HEK293 (cell line): ENCODE measurements at regions not wholly inside any gene's neighbourhood (a gene's known extent, or its start where the extent isn't known, plus 50 kb on each side); places are given as distances from the start of the nearest gene placed in this dataset.

ENCODE experiments used
- GLI2 ChIP-seq: fragments of 450-650 bp; formaldehyde crosslinking; IDR thresholded peaks from 2 replicates; pipeline ENCODE4; 2017; ENCODE audit warnings: missing biosample characterization, missing genetic modification characterization, low read depth, borderline replicate concordance
- GLIS2 ChIP-seq: fragments of 450-650 bp; formaldehyde crosslinking; IDR thresholded peaks from 2 replicates; pipeline ENCODE4 v1.5.1; 2016; ENCODE audit warnings: missing biosample characterization, missing genetic modification characterization
- IKZF3 ChIP-seq: fragments of 450-650 bp; IDR thresholded peaks from 2 replicates; pipeline ENCODE4 v1.5.0; 2018; ENCODE audit warnings: missing biosample characterization, mild to moderate bottlenecking, missing genetic modification characterization, moderate library complexity
- KLF10 ChIP-seq: fragments of 450-650 bp; IDR thresholded peaks from 2 replicates; pipeline ENCODE4 v1.5.1; 2018; ENCODE audit warnings: missing biosample characterization, mild to moderate bottlenecking, missing genetic modification characterization
- MZF1 ChIP-seq: fragments of 450-650 bp; formaldehyde crosslinking; IDR thresholded peaks from 2 replicates; pipeline ENCODE4 v1.5.1; 2017; ENCODE audit warnings: missing biosample characterization, missing genetic modification characterization, borderline replicate concordance
- REST ChIP-seq: fragments of 450-650 bp; formaldehyde crosslinking; IDR thresholded peaks from 2 replicates; pipeline ENCODE4 v1.5.1; 2016; ENCODE audit warnings: missing biosample characterization, missing genetic modification characterization
- TRIM28 ChIP-seq: IDR thresholded peaks from 2 replicates; pipeline ENCODE4 v1.6.1; 2011; ENCODE audit warnings: low read length, control low read depth, borderline replicate concordance
- WT1 ChIP-seq: fragments of 450-650 bp; formaldehyde crosslinking; IDR thresholded peaks from 2 replicates; pipeline ENCODE4 v1.5.1; 2016; ENCODE audit warnings: missing biosample characterization, missing genetic modification characterization
- ZBTB17 ChIP-seq: fragments of 450-650 bp; formaldehyde crosslinking; IDR thresholded peaks from 2 replicates; pipeline ENCODE4 v1.5.1; 2016; ENCODE audit warnings: missing biosample characterization, missing genetic modification characterization
- ZBTB8A ChIP-seq: fragments of 450-650 bp; formaldehyde crosslinking; IDR thresholded peaks from 2 replicates; pipeline ENCODE4 v1.5.1; 2016; ENCODE audit warnings: missing biosample characterization, missing genetic modification characterization
- ZFP3 ChIP-seq: fragments of 450-650 bp; formaldehyde crosslinking; IDR thresholded peaks from 2 replicates; pipeline ENCODE4 v1.5.1; 2016; ENCODE audit warnings: low read depth, missing biosample characterization, missing genetic modification characterization
- ZIC2 ChIP-seq: fragments of 450-650 bp; formaldehyde crosslinking; IDR thresholded peaks from 2 replicates; pipeline ENCODE4 v1.5.1; 2016; ENCODE audit warnings: missing biosample characterization, missing genetic modification characterization
- ZNF18 ChIP-seq: fragments of 450-650 bp; formaldehyde crosslinking; IDR thresholded peaks from 2 replicates; pipeline ENCODE4 v1.5.1; 2016; ENCODE audit warnings: missing biosample characterization, missing genetic modification characterization
- ZNF292 ChIP-seq: fragments of 450-650 bp; formaldehyde crosslinking; IDR thresholded peaks from 2 replicates; pipeline ENCODE4 v1.5.1; 2016; ENCODE audit warnings: low read depth, missing biosample characterization, missing genetic modification characterization, borderline replicate concordance
- ZNF335 ChIP-seq: fragments of 450-650 bp; formaldehyde crosslinking; conservative IDR thresholded peaks from 2 replicates; pipeline ENCODE4 v1.5.1; 2016; ENCODE audit warnings: missing biosample characterization, missing genetic modification characterization
- ZNF37A ChIP-seq: fragments of 450-650 bp; IDR thresholded peaks from 2 replicates; pipeline ENCODE4 v1.5.1; 2018; ENCODE audit warnings: missing biosample characterization, missing genetic modification characterization
- ZNF433 ChIP-seq: fragments of 450-650 bp; formaldehyde crosslinking; IDR thresholded peaks from 2 replicates; pipeline ENCODE4 v1.5.1; 2016; ENCODE audit warnings: missing biosample characterization, missing genetic modification characterization, low read depth
- ZNF580 ChIP-seq: fragments of 450-650 bp; formaldehyde crosslinking; IDR thresholded peaks from 2 replicates; pipeline ENCODE4 v1.5.1; 2016; ENCODE audit warnings: missing biosample characterization, missing genetic modification characterization
- ZNF791 ChIP-seq: fragments of 450-650 bp; formaldehyde crosslinking; IDR thresholded peaks from 2 replicates; pipeline ENCODE4 v1.5.1; 2016; ENCODE audit warnings: missing biosample characterization, missing genetic modification characterization
- ZNF843 ChIP-seq: fragments of 450-650 bp; formaldehyde crosslinking; IDR thresholded peaks from 2 replicates; pipeline ENCODE4 v1.5.1; 2016; ENCODE audit warnings: missing biosample characterization, missing genetic modification characterization
- ZSCAN30 ChIP-seq: fragments of 450-650 bp; IDR thresholded peaks from 2 replicates; pipeline ENCODE4 v1.5.1; 2018; ENCODE audit warnings: missing biosample characterization, mild to moderate bottlenecking, missing genetic modification characterization, moderate library complexity
- ZXDB ChIP-seq: fragments of 450-650 bp; formaldehyde crosslinking; IDR thresholded peaks from 2 replicates; pipeline ENCODE4 v1.5.1; 2016; ENCODE audit warnings: missing biosample characterization, missing genetic modification characterization
- TF ChIP-seq, protein P1 (sequence below): fragments of 450-650 bp; formaldehyde crosslinking; IDR thresholded peaks from 2 replicates; pipeline ENCODE4 v1.5.1; 2016; ENCODE audit warnings: missing biosample characterization, missing genetic modification characterization
- TF ChIP-seq, protein P2 (sequence below): fragments of 450-650 bp; formaldehyde crosslinking; IDR thresholded peaks from 2 replicates; pipeline ENCODE4 v1.5.1; 2016; ENCODE audit warnings: missing biosample characterization, missing genetic modification characterization
- TF ChIP-seq, protein P3 (sequence below): fragments of 450-650 bp; formaldehyde crosslinking; IDR thresholded peaks from 2 replicates; pipeline ENCODE4 v1.5.1; 2016; ENCODE audit warnings: missing biosample characterization, missing genetic modification characterization
- TF ChIP-seq, protein P4 (sequence below): fragments of 450-650 bp; formaldehyde crosslinking; IDR thresholded peaks from 2 replicates; pipeline ENCODE4 v1.5.1; 2017; ENCODE audit warnings: missing biosample characterization, missing genetic modification characterization

DNA sequence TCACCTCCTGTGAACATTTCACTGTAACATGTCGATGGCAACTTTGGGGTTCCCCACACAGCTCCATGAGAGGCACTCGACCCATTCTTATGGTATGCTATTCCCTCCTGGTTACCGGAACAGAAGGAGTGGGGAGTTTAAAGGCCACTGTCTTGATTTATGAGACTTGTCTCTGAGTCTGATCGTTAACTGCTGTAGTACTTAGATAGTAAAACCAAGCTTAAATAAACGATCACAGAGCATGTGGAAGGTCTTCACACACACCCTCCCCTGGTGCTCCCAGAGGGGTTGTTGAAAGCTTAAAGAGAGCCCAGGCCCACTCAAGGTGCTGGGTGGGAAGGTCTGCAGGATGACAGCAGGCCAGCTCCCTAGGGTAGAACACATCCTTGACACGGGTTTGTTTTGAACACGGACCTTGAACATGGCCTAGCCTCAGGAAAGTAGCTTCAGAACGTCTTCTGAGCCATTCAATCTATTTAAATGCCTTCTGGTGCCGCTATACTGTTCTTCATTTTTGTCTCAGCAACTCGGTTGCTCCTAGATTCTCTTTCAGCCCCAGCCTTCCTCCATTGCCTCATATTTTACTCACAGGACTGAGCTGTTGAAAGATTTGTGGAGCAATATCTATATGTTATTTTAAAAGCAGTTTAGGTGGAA is 335.3 kb downstream of the FGFR2 start (continued):
- TF ChIP-seq, protein P1, sequence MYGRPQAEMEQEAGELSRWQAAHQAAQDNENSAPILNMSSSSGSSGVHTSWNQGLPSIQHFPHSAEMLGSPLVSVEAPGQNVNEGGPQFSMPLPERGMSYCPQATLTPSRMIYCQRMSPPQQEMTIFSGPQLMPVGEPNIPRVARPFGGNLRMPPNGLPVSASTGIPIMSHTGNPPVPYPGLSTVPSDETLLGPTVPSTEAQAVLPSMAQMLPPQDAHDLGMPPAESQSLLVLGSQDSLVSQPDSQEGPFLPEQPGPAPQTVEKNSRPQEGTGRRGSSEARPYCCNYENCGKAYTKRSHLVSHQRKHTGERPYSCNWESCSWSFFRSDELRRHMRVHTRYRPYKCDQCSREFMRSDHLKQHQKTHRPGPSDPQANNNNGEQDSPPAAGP (tag by site-specific recombination) = peak; percentile 39; the same call in 1 of the 2 replicates
- peak; percentile 86 for TF ChIP-seq WT1 (tag by site-specific recombination)
- TF ChIP-seq, protein P2, sequence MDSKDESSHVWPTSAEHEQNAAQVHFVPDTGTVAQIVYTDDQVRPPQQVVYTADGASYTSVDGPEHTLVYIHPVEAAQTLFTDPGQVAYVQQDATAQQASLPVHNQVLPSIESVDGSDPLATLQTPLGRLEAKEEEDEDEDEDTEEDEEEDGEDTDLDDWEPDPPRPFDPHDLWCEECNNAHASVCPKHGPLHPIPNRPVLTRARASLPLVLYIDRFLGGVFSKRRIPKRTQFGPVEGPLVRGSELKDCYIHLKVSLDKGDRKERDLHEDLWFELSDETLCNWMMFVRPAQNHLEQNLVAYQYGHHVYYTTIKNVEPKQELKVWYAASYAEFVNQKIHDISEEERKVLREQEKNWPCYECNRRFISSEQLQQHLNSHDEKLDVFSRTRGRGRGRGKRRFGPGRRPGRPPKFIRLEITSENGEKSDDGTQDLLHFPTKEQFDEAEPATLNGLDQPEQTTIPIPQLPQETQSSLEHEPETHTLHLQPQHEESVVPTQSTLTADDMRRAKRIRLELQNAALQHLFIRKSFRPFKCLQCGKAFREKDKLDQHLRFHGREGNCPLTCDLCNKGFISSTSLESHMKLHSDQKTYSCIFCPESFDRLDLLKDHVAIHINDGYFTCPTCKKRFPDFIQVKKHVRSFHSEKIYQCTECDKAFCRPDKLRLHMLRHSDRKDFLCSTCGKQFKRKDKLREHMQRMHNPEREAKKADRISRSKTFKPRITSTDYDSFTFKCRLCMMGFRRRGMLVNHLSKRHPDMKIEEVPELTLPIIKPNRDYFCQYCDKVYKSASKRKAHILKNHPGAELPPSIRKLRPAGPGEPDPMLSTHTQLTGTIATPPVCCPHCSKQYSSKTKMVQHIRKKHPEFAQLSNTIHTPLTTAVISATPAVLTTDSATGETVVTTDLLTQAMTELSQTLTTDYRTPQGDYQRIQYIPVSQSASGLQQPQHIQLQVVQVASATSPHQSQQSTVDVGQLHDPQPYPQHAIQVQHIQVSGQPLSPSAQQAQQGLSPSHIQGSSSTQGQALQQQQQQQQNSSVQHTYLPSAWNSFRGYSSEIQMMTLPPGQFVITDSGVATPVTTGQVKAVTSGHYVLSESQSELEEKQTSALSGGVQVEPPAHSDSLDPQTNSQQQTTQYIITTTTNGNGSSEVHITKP (tag by site-specific recombination) = no peak
- no peak for TF ChIP-seq ZNF433 (tag by site-specific recombination)
- TF ChIP-seq GLIS2 (tag by site-specific recombination) = peak; percentile 15; the same call in 1 of the 2 replicates
- TF ChIP-seq, protein P3, sequence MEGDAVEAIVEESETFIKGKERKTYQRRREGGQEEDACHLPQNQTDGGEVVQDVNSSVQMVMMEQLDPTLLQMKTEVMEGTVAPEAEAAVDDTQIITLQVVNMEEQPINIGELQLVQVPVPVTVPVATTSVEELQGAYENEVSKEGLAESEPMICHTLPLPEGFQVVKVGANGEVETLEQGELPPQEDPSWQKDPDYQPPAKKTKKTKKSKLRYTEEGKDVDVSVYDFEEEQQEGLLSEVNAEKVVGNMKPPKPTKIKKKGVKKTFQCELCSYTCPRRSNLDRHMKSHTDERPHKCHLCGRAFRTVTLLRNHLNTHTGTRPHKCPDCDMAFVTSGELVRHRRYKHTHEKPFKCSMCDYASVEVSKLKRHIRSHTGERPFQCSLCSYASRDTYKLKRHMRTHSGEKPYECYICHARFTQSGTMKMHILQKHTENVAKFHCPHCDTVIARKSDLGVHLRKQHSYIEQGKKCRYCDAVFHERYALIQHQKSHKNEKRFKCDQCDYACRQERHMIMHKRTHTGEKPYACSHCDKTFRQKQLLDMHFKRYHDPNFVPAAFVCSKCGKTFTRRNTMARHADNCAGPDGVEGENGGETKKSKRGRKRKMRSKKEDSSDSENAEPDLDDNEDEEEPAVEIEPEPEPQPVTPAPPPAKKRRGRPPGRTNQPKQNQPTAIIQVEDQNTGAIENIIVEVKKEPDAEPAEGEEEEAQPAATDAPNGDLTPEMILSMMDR (tag by site-specific recombination) = no peak
- TF ChIP-seq ZNF18 (tag by site-specific recombination) = peak; percentile 94
- 0 out of 2 replicates have a peak, but pooled peaks have one; percentile 17 for TF ChIP-seq ZBTB8A (tag by site-specific recombination)
- TF ChIP-seq MZF1 (tag by site-specific recombination) = peak; percentile 90
- peak; percentile 77; the same call in 1 of the 2 replicates for TF ChIP-seq TRIM28
- peak; percentile 40; the same call in 1 of the 2 replicates for TF ChIP-seq IKZF3 (tag by site-specific recombination)
- no peak for TF ChIP-seq ZFP3
- TF ChIP-seq ZNF791 (tag by site-specific recombination) = no peak
- TF ChIP-seq, protein P4, sequence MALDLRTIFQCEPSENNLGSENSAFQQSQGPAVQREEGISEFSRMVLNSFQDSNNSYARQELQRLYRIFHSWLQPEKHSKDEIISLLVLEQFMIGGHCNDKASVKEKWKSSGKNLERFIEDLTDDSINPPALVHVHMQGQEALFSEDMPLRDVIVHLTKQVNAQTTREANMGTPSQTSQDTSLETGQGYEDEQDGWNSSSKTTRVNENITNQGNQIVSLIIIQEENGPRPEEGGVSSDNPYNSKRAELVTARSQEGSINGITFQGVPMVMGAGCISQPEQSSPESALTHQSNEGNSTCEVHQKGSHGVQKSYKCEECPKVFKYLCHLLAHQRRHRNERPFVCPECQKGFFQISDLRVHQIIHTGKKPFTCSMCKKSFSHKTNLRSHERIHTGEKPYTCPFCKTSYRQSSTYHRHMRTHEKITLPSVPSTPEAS (tag by site-specific recombination) = no peak
- no peak for TF ChIP-seq ZNF37A
- TF ChIP-seq ZSCAN30 (tag by site-specific recombination) = peak; percentile 62
- TF ChIP-seq ZNF843 = peak; percentile 45; the same call in 1 of the 2 replicates
- TF ChIP-seq GLI2 = no peak
- TF ChIP-seq ZIC2 (tag by site-specific recombination) = peak; percentile 64
- TF ChIP-seq ZBTB17 (tag by site-specific recombination) = peak; percentile 82
- peak; percentile 61; the same call in 1 of the 2 replicates for TF ChIP-seq ZNF580 (tag by site-specific recombination)
- 0 out of 2 replicates have a peak, but pooled peaks have one; percentile 7 for TF ChIP-seq ZNF335 (tag by site-specific recombination)
- 0 out of 2 replicates have a peak, but pooled peaks have one; percentile 11 for TF ChIP-seq ZXDB (tag by site-specific recombination)
- no peak for TF ChIP-seq ZNF292 (tag by site-specific recombination)
- peak; percentile 82 for TF ChIP-seq KLF10
- TF ChIP-seq REST (tag by site-specific recombination) = no peak
